Neural progenitor cell (in vitro differentiated cells): ENCODE measurements at regions not wholly inside any gene's neighbourhood (a gene's known extent, or its start where the extent isn't known, plus 50 kb on each side); places are given as distances from the start of the nearest gene placed in this dataset.

Source experiments
- DNase-seq: peaks from one replicate; pipeline ENCODE4 v3.0.0-alpha.2; 2016; ENCODE audit warnings: low spot score
- H2AFZ ChIP-seq: fragments of 200-600 bp; sonication (generic); replicated peaks from 2 replicates; pipeline ENCODE4 v1.6.1; 2016; ENCODE audit warnings: antibody characterized with exemption
- H3F3A ChIP-seq: fragments of 200-600 bp; sonication (generic); 2 replicates; pipeline ENCODE4 v1.6.1; 2016; ENCODE audit warnings: antibody characterized with exemption, low read depth
- H3K27ac ChIP-seq: fragments of 200-600 bp; sonication (generic); 2 replicates; pipeline ENCODE4 v1.5.1; 2016; ENCODE audit warnings: mild to moderate bottlenecking
- H3K27me3 ChIP-seq: fragments of 200-600 bp; sonication (generic); 2 replicates; pipeline ENCODE4 v1.6.1; 2016; ENCODE audit warnings: mild to moderate bottlenecking, moderate library complexity
- H3K36me3 ChIP-seq: fragments of 200-600 bp; sonication (generic); 2 replicates; pipeline ENCODE4 v1.5.1; 2016
- H3K4me1 ChIP-seq: fragments of 200-600 bp; sonication (generic); 2 replicates; pipeline ENCODE4 v1.6.1; 2016; ENCODE audit warnings: mixed run types
- H3K4me2 ChIP-seq: fragments of 200-600 bp; sonication (generic); 2 replicates; pipeline ENCODE4 v1.6.1; 2016
- H3K4me3 ChIP-seq: fragments of 200-600 bp; sonication (generic); 2 replicates; pipeline ENCODE4 v1.5.1; 2016
- H3K79me2 ChIP-seq: fragments of 200-600 bp; sonication (generic); 2 replicates; pipeline ENCODE4 v1.6.1; 2016; ENCODE audit warnings: low read depth
- H3K9ac ChIP-seq: fragments of 200-600 bp; sonication (generic); 2 replicates; pipeline ENCODE4 v1.6.1; 2016
- H3K9me3 ChIP-seq: fragments of 200-600 bp; sonication (generic); 2 replicates; pipeline ENCODE4 v1.5.1; 2016; ENCODE audit warnings: low read depth
- H4K20me1 ChIP-seq: fragments of 200-600 bp; sonication (generic); 2 replicates; pipeline ENCODE4 v1.6.1; 2016; ENCODE audit warnings: low read depth
- H3K27ac Mint-ChIP-seq: 3 replicates; pipeline ENCODE4 v1.8.0; 2021; ENCODE audit warnings: mixed read lengths
- H3K27me3 Mint-ChIP-seq: 2 replicates; pipeline ENCODE4 v1.8.0; 2022; ENCODE audit warnings: low read depth, mild to moderate bottlenecking, inconsistent platforms, moderate library complexity, mixed read lengths; ENCODE audit not compliant: insufficient read depth
- H3K36me3 Mint-ChIP-seq: 3 replicates; pipeline ENCODE4 v1.8.0; 2021; ENCODE audit warnings: mixed read lengths
- H3K4me1 Mint-ChIP-seq: 3 replicates; pipeline ENCODE4 v1.8.0; 2021; ENCODE audit warnings: mixed read lengths
- H3K4me3 Mint-ChIP-seq: 3 replicates; pipeline ENCODE4 v1.8.0; 2021; ENCODE audit warnings: mild to moderate bottlenecking, moderate library complexity, mixed read lengths
- H3K9me3 Mint-ChIP-seq: 3 replicates; pipeline ENCODE4 v1.8.0; 2020; ENCODE audit warnings: mixed read lengths
- EZH2 ChIP-seq: fragments of 200-600 bp; sonication (generic); IDR thresholded peaks from 2 replicates; pipeline ENCODE4 v1.6.1; 2017; ENCODE audit warnings: antibody characterized with exemption, mild to moderate bottlenecking, moderate library complexity
- EZH2phosphoT487 ChIP-seq: fragments of 200-600 bp; sonication (generic); IDR thresholded peaks from 2 replicates; pipeline ENCODE4 v1.6.1; 2017; ENCODE audit warnings: antibody characterized with exemption
- TF ChIP-seq, protein P1 (sequence below): fragments of 200-600 bp; sonication (generic); IDR thresholded peaks from 2 replicates; pipeline ENCODE4 v1.5.1; 2017; ENCODE audit warnings: antibody characterized with exemption, mild to moderate bottlenecking

DNA sequence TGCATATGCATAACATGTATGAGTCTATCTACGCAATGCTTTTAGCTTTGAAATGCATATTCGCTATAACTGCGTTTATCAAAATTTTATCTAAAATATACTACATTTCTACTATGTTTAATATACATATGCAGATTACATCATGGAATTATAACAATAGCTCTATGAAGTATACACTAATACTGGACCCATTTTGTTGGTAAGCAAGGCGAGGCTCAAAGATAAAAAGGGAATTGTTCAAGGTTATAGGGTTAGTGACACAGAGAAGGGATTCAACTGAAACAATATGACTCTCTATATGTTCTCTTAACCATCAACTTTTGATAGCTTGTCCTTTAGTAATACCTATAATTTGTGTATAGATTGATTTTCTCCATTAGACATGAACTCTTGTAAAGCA, 60.9 kb upstream of the SMIM36 start:
- Histone ChIP-seq H4K20me1 (no peaks in the 10 kb centered on the region), H3K9me3 (no peaks in the 10 kb centered on the region), H3K4me1 (no peaks in the 10 kb centered on the region), H3K27ac (no peak overlapping the region), H3K36me3 (no peaks in the 10 kb centered on the region), H3K27me3 (no peaks in the 10 kb centered on the region), H3F3A (no peaks in the 10 kb centered on the region), H2AFZ (no peak overlapping the region), H3K4me3 (no peak overlapping the region), H3K4me2 (no peak overlapping the region), H3K79me2 (no peaks in the 10 kb centered on the region), H3K9ac (no peak overlapping the region)
- H3K36me3 Mint-ChIP-seq, result no peaks in the 10 kb centered on the region
- no peaks in the 10 kb centered on the region for H3K27me3 Mint-ChIP-seq
- no peak for DNase-seq
- peaks cover 13% of the 10 kb centered on the region for H3K4me1 Mint-ChIP-seq
- TF ChIP-seq EZH2 (no peak), EZH2phosphoT487 (no peak)
- TF ChIP-seq, protein P1, sequence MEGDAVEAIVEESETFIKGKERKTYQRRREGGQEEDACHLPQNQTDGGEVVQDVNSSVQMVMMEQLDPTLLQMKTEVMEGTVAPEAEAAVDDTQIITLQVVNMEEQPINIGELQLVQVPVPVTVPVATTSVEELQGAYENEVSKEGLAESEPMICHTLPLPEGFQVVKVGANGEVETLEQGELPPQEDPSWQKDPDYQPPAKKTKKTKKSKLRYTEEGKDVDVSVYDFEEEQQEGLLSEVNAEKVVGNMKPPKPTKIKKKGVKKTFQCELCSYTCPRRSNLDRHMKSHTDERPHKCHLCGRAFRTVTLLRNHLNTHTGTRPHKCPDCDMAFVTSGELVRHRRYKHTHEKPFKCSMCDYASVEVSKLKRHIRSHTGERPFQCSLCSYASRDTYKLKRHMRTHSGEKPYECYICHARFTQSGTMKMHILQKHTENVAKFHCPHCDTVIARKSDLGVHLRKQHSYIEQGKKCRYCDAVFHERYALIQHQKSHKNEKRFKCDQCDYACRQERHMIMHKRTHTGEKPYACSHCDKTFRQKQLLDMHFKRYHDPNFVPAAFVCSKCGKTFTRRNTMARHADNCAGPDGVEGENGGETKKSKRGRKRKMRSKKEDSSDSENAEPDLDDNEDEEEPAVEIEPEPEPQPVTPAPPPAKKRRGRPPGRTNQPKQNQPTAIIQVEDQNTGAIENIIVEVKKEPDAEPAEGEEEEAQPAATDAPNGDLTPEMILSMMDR, result no peak
- no peak overlapping the region for H3K27ac Mint-ChIP-seq
- H3K9me3 Mint-ChIP-seq, result no peaks in the 10 kb centered on the region
- H3K4me3 Mint-ChIP-seq, result no peak overlapping the region

DNA sequence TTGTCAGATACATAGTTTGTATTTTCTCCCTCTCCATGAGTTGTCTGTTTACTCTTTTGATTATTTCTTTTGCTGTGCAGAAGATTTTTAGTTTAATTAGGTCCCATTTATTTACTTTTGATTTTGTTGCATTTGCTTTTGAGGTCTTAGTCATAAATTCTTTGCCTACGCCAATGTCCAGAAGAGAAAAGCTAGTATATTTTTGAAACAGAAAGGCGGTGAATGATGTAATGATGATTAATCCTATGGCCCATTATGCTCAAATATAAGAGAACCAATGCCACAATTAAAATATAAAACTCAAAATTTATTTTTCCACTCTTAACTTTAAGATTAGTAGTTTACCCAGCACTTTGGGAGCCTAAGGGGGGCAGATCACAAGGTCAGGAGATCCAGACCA, 59.8 kb upstream of the SMIM36 start:
- H3K4me3 ChIP-seq, result no peak overlapping the region
- Mint-ChIP-seq H3K4me1 (peaks cover 19% of the 10 kb centered on the region), H3K36me3 (no peaks in the 10 kb centered on the region), H3K27me3 (peaks cover 2% of the 10 kb centered on the region), H3K4me3 (no peak overlapping the region), H3K9me3 (no peaks in the 10 kb centered on the region), H3K27ac (no peak overlapping the region)
- no peaks in the 10 kb centered on the region for H3F3A ChIP-seq
- TF ChIP-seq EZH2phosphoT487, result no peak
- TF ChIP-seq, protein P1, result no peak
- TF ChIP-seq EZH2, result no peak
- no peaks in the 10 kb centered on the region for H3K9me3 ChIP-seq
- no peaks in the 10 kb centered on the region for H3K4me1 ChIP-seq
- no peaks in the 10 kb centered on the region for H3K36me3 ChIP-seq
- no peak overlapping the region for H3K9ac ChIP-seq
- no peak for DNase-seq
- no peaks in the 10 kb centered on the region for H4K20me1 ChIP-seq
- H3K79me2 ChIP-seq, result no peaks in the 10 kb centered on the region
- H2AFZ ChIP-seq, result no peak overlapping the region
- no peak overlapping the region for H3K4me2 ChIP-seq
- no peak overlapping the region for H3K27ac ChIP-seq
- H3K27me3 ChIP-seq, result no peaks in the 10 kb centered on the region

DNA sequence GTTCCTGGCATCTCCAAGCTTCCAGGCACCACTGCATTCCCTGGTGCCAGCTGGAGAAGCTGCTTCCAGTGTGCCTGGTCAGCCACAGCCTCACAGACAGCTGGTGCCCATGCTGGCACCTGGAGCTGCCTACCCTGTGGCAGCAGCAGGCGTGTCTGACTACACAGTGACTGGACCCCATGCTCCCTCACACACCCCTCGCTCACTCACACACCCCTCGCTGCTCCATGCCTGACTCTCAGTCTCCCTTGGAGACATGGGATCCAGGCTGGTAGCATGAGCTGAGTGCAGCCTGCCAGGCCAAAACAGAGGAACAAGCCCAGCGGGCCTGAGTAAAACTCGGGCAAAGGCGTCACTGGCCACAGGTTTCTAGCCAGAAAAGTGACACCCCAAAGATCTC, 59.1 kb upstream of the SMIM36 start:
- Histone ChIP-seq H3K4me3 (no peak overlapping the region), H3K79me2 (no peaks in the 10 kb centered on the region), H3K9me3 (no peaks in the 10 kb centered on the region), H4K20me1 (no peaks in the 10 kb centered on the region), H3K9ac (no peak overlapping the region), H3K36me3 (no peaks in the 10 kb centered on the region), H3K27me3 (no peaks in the 10 kb centered on the region), H3K4me2 (no peak overlapping the region), H2AFZ (no peak overlapping the region), H3K4me1 (no peaks in the 10 kb centered on the region), H3F3A (no peaks in the 10 kb centered on the region), H3K27ac (no peak overlapping the region)
- TF ChIP-seq EZH2phosphoT487 (no peak), EZH2 (no peak)
- TF ChIP-seq, protein P1, result no peak
- no peaks in the 10 kb centered on the region for H3K9me3 Mint-ChIP-seq
- no peaks in the 10 kb centered on the region for H3K36me3 Mint-ChIP-seq
- H3K27me3 Mint-ChIP-seq, result peaks cover 2% of the 10 kb centered on the region
- H3K4me1 Mint-ChIP-seq, result peaks cover 19% of the 10 kb centered on the region
- no peak overlapping the region for H3K4me3 Mint-ChIP-seq
- DNase-seq, result no peak
- H3K27ac Mint-ChIP-seq, result no peak overlapping the region
